HepG2 (cell line): ENCODE measurements at regions not wholly inside any gene's neighbourhood (a gene's known extent, or its start where the extent isn't known, plus 50 kb on each side); places are given as distances from the start of the nearest gene placed in this dataset.
A peak's percentile ranks its signal among the peaks of the same experiment; 100 is the strongest.

Experiments used
- ATAC-seq: fragments of 200-7000 bp; cut with Tn5 transposase; 3 replicates; pipeline ENCODE4 v1.9.1; 2020; ENCODE audit warnings: mild to moderate bottlenecking, moderate library complexity
- BruUV-seq: library from RNA; stranded (reverse); fragments of 400-500 nt; replicated peaks from 2 replicates; lab custom pipeline; 2021; lab: Mats Ljungman, UMichigan
- CTCF ChIA-PET: fragments of 300-600 bp; formaldehyde crosslinking; extraction: SDS; loops from one replicate; lab custom pipeline; 2021; ENCODE audit warnings: low total read pairs, inconsistent platforms, low intra/inter-chr PET ratio; lab: Yijun Ruan, JAX
- POLR2A ChIA-PET: fragments of 350-600 bp; sonication (Branson Sonifier 250); formaldehyde crosslinking; loops from one replicate; lab custom pipeline; 2020; ENCODE audit warnings: antibody characterized with exemption, inconsistent platforms; lab: Yijun Ruan, JAX
- DNase-seq: peaks from one replicate; pipeline ENCODE4 v3.0.0-alpha.2; 2015; ENCODE audit warnings: low spot score
- FAIRE-seq: peaks from 3 replicates; lab custom pipeline; 2011; peaks lifted over from hg19 to GRCh38; lab: Jason Lieb, UNC
- H2AFZ ChIP-seq: one replicate; pipeline ENCODE4 v1.6.1; 2011; ENCODE audit warnings: low read length, inconsistent platforms
- H3K27ac ChIP-seq: fragments of 300-600 bp; 3 replicates; pipeline ENCODE4 v1.8.0; 2011; ENCODE audit warnings: mixed run types, mild to moderate bottlenecking, mixed read lengths, low read length, inconsistent platforms; ENCODE audit not compliant: insufficient read depth; ENCODE audit errors: extremely low read length
- H3K27me3 ChIP-seq, 2 experiments: fragments of 200-600 bp in 1 of 2; 2 replicates in 1 of 2; 3 replicates in 1 of 2; pipeline versions ENCODE4 v1.6.0 to v1.8.0; 2011; ENCODE audit warnings: low read length in 2 of 2, mild to moderate bottlenecking in 2 of 2, moderate library complexity in 2 of 2, inconsistent platforms in 1 of 2; ENCODE audit not compliant: insufficient read depth in 2 of 2, control insufficient read depth in 1 of 2
- H3K36me3 ChIP-seq, 2 experiments: fragments of 200-600 bp in 1 of 2; replicated peaks in 1 of 2; 2 replicates in 1 of 2; 3 replicates in 1 of 2; pipeline versions ENCODE4 v1.5.1 to v1.8.0; 2011; ENCODE audit warnings: low read length in 2 of 2, inconsistent platforms in 1 of 2; ENCODE audit not compliant: insufficient read depth in 2 of 2, control insufficient read depth in 1 of 2
- H3K4me1 ChIP-seq: 2 replicates; pipeline ENCODE4 v1.5.1; 2012; ENCODE audit warnings: low read length, inconsistent platforms; ENCODE audit not compliant: insufficient read depth
- H3K4me2 ChIP-seq: 2 replicates; pipeline ENCODE4 v1.6.0; 2011; ENCODE audit warnings: low read depth, low read length, inconsistent platforms
- H3K4me3 ChIP-seq, 3 experiments: fragments of 200-600 bp in 1 of 3; sonication (generic), shearing (Covaris generic) in 1 of 3; replicated peaks in 1 of 3; 2 replicates each; pipeline ENCODE4 v1.5.1; 2011 to 2016; ENCODE audit warnings: low read length in 3 of 3, inconsistent platforms in 2 of 3, low read depth in 2 of 3, mild to moderate bottlenecking in 2 of 3, control low read depth in 1 of 3, mixed read lengths in 1 of 3; ENCODE audit not compliant: insufficient read depth in 1 of 3
- H3K79me2 ChIP-seq: one replicate; pipeline ENCODE4 v1.6.1; 2011; ENCODE audit warnings: low read length, inconsistent platforms; ENCODE audit not compliant: insufficient read depth
- H3K9ac ChIP-seq: 2 replicates; pipeline ENCODE4 v1.6.0; 2011; ENCODE audit warnings: mild to moderate bottlenecking, low read depth, low read length, inconsistent platforms; ENCODE audit not compliant: insufficient read depth
- H3K9me3 ChIP-seq: 2 replicates; pipeline ENCODE4 v1.5.1; 2012; ENCODE audit warnings: mild to moderate bottlenecking, low read length
- H4K20me1 ChIP-seq: 2 replicates; pipeline ENCODE4 v1.6.0; 2011; ENCODE audit warnings: inconsistent platforms, mild to moderate bottlenecking, low read length, moderate library complexity; ENCODE audit not compliant: insufficient read depth
- ATF7 ChIP-seq, 2 experiments: fragments of 450-650 bp in 1 of 2; sonication (generic) in 1 of 2; formaldehyde crosslinking in 1 of 2; IDR thresholded peaks; 2 replicates each; pipeline versions ENCODE4 v1.4.0 to v1.6.1; 2016 to 2020; ENCODE audit warnings: antibody characterized with exemption in 1 of 2, mild to moderate bottlenecking in 1 of 2, missing genetic modification reagents in 1 of 2
- CENPX ChIP-seq: sonication (generic); formaldehyde crosslinking; IDR thresholded peaks from 2 replicates; pipeline ENCODE4 v1.9.0; 2021; ENCODE audit warnings: mild to moderate bottlenecking, missing genetic modification reagents, moderate library complexity
- PLRG1 ChIP-seq: fragments of 450-650 bp; conservative IDR thresholded peaks from 2 replicates; pipeline ENCODE4 v1.6.1; 2016
- ZNF556 ChIP-seq: sonication (generic); formaldehyde crosslinking; IDR thresholded peaks from 2 replicates; pipeline ENCODE4 v1.4.0; 2020; ENCODE audit warnings: mild to moderate bottlenecking, missing genetic modification reagents, borderline replicate concordance
- ZNF619 ChIP-seq: sonication (generic); formaldehyde crosslinking; IDR thresholded peaks from 2 replicates; pipeline ENCODE4 v1.4.0; 2020; ENCODE audit warnings: mild to moderate bottlenecking, missing genetic modification reagents
- ZNF792 ChIP-seq: IDR thresholded peaks from 2 replicates; pipeline ENCODE4 v1.6.1; 2016
- WGBS: methylation state at CpG from one replicate; pipeline ENCODE4 v1.1.6; 2017; ENCODE audit warnings: low lambda C conversion rate; 5-methylcytosine and 5-hydroxymethylcytosine counted together
- in situ Hi-C: cut with HindIII; loops from 2 replicates; pipeline ENCODE4 v1.10.0; 2017; ENCODE audit warnings: low pct_unique_long_range_greater_than_20kb; ENCODE audit not compliant: extremely low pct_ligation_motif_present
- intact Hi-C: fragments of 100-400 bp; cut with micrococcal nuclease; formaldehyde crosslinking; loops from one replicate; pipeline ENCODE4 v1.10.0; 2022; ENCODE audit not compliant: unreplicated experiment
- TF ChIP-seq, protein P1 (sequence below): fragments of 450-650 bp; IDR thresholded peaks from 2 replicates; pipeline ENCODE4 v1.6.1; 2017
- TF ChIP-seq, protein P2 (sequence below): sonication (generic); formaldehyde crosslinking; IDR thresholded peaks from 2 replicates; pipeline ENCODE4 v1.8.0; 2022; ENCODE audit warnings: missing genetic modification reagents, low read depth, mild to moderate bottlenecking, borderline replicate concordance
- TF ChIP-seq, protein P3 (sequence below): sonication (generic); formaldehyde crosslinking; IDR thresholded peaks from 2 replicates; pipeline ENCODE4 v1.5.0; 2020; ENCODE audit warnings: missing genetic modification reagents, mild to moderate bottlenecking, borderline replicate concordance
- TF ChIP-seq, protein P4 (sequence below): sonication (generic); formaldehyde crosslinking; IDR thresholded peaks from 2 replicates; pipeline ENCODE4 v1.9.0; 2021; ENCODE audit warnings: missing genetic modification reagents, borderline replicate concordance

DNA sequence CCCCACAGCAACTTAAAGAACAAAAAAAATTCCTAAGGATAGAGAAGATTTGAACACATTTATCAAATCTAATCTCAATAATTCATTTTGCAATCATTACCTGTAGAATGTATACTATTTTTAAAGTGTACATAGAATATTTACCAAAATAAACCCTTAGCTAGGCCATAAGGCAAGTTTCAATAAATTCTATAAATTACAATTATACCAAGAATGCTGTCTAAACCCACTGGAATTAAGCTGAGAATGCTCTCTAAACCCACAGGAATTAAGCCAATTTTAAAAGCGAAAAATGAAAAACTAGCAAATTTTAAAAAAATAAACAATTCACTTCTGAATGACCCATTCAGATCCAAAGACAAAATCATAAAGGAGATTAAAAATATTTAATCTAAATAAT lies 540.4 kb upstream of the NBEA start (continued):
- TF ChIP-seq, protein P1, sequence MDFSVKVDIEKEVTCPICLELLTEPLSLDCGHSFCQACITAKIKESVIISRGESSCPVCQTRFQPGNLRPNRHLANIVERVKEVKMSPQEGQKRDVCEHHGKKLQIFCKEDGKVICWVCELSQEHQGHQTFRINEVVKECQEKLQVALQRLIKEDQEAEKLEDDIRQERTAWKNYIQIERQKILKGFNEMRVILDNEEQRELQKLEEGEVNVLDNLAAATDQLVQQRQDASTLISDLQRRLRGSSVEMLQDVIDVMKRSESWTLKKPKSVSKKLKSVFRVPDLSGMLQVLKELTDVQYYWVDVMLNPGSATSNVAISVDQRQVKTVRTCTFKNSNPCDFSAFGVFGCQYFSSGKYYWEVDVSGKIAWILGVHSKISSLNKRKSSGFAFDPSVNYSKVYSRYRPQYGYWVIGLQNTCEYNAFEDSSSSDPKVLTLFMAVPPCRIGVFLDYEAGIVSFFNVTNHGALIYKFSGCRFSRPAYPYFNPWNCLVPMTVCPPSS, result no peak

DNA sequence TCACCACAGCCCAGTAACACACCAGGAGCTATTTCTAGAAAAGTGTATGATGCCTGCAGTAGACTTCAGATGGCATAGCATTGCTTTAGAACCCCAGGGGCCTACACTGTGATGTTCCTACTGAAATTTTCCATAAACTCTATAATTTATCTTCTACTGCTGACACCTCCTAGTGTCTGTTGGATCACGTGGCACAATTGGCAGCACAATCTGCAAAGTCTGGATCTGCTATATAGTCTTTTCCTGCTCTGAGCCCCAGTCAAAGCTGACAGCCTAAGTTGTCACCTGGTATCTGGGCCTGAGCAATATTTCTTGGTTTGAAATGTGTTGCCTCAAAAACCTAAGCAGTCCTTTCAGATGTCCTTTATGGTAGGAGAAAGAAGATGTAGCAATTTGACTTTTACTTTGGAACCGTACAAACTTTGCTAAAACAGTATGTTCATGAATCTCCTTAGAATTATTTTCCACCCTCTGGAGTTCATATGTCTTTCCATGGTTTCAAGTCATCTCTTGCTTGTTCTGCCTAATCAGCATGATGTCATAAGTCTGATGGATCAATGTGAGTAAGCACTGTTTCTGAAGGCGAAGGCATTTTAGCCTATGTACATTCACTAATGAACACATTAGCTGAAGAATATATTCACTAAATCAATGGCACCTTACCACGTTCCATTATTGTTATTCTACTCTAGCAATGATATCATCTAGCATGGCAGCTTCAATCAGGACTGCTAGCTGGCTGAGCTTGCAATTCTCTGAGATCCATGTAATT lies 536.5 kb upstream of the NBEA start:
- Histone ChIP-seq H2AFZ (no peak overlapping the region), H3K27ac (no peak overlapping the region), H3K9ac (no peak overlapping the region), H3K27me3 (no peaks in the 10 kb centered on the region; a peak in 1 of 5 replicates), H3K4me1 (no peaks in the 10 kb centered on the region), H3K4me3 (no peak overlapping the region), H3K36me3 (no peaks in the 10 kb centered on the region), H3K9me3 (no peaks in the 10 kb centered on the region), H3K79me2 (no peaks in the 10 kb centered on the region), H4K20me1 (no peaks in the 10 kb centered on the region), H3K4me2 (no peak overlapping the region)
- CTCF ChIA-PET, result no interaction called here
- ATAC-seq (no peak), DNase-seq (no peak), FAIRE-seq (no peak)
- BruUV-seq, result no TSS peak
- POLR2A ChIA-PET, result no interaction called here
- intact Hi-C loops, result no loop called here
- TF ChIP-seq ATF7 (IDR thresholded peaks at IDR 0.05) (peak; percentile 36; the same call in 1 of the 2 replicates), ATF7 (CRISPR knock-in tag; IDR thresholded peaks at IDR 0.05) (no peak), CENPX (CRISPR knock-in tag) (no peak)
- 23% methylated on average over 4 of the region's 4 CpGs for WGBS
- in situ Hi-C loops, result no loop called here

DNA sequence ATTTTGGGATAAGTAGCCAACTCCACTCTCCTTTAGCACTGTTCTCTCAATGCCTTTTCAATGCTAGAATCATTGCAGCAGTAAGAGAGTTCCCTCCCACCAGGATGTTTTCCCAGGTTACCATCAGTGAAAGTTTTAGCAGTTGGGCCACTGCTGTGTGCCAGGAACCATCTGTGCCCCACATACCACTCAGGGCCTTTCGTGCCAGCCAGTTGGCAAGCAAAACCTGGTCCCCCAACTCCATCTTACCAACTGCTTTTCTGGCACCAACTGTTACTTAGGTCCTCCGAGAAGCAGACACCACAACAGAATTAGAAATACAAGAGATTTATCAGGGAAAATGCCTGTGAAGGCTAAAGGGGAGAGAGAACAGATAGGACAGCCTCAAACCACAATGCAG lies 533.4 kb upstream of the NBEA start:
- DNase-seq, result no peak
- 0% methylated on average over 2 of the region's 2 CpGs for WGBS
- in situ Hi-C loops (no loop called here), intact Hi-C loops (no loop called here)
- FAIRE-seq, result no peak
- Histone ChIP-seq H3K27me3 (no peaks in the 10 kb centered on the region), H3K36me3 (no peaks in the 10 kb centered on the region), H4K20me1 (no peaks in the 10 kb centered on the region), H3K4me3 (no peak overlapping the region), H3K9ac (no peak overlapping the region), H2AFZ (no peak overlapping the region), H3K27ac (no peak overlapping the region), H3K79me2 (no peaks in the 10 kb centered on the region), H3K4me1 (no peaks in the 10 kb centered on the region), H3K4me2 (no peak overlapping the region), H3K9me3 (no peaks in the 10 kb centered on the region)
- BruUV-seq, result no TSS peak
- ATAC-seq, result no peak
- POLR2A ChIA-PET, result no interaction called here
- CTCF ChIA-PET, result no interaction called here
- TF ChIP-seq, protein P2, sequence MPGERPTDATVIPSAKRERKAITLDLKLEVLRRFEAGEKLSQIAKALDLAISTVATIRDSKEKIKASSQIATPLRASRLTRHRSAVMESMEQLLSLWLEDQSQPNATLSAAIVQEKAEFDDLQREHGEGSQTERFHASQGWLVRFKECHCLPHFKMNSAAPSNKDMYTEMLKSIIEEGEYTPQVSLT (CRISPR knock-in tag), result no peak
- TF ChIP-seq ZNF619 (CRISPR knock-in tag) (no peak), ZNF792 (CRISPR knock-in tag) (no peak), PLRG1 (no peak), ZNF556 (CRISPR knock-in tag) (no peak)
- TF ChIP-seq, protein P3, sequence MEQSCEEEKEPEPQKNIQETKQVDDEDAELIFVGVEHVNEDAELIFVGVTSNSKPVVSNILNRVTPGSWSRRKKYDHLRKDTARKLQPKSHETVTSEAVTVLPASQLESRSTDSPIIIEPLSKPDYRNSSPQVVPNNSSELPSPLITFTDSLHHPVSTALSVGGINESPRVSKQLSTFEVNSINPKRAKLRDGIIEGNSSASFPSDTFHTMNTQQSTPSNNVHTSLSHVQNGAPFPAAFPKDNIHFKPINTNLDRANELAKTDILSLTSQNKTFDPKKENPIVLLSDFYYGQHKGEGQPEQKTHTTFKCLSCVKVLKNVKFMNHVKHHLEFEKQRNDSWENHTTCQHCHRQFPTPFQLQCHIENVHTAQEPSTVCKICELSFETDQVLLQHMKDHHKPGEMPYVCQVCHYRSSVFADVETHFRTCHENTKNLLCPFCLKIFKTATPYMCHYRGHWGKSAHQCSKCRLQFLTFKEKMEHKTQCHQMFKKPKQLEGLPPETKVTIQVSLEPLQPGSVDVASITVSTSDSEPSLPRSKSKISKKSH (CRISPR knock-in tag), result no peak
- TF ChIP-seq, protein P4, sequence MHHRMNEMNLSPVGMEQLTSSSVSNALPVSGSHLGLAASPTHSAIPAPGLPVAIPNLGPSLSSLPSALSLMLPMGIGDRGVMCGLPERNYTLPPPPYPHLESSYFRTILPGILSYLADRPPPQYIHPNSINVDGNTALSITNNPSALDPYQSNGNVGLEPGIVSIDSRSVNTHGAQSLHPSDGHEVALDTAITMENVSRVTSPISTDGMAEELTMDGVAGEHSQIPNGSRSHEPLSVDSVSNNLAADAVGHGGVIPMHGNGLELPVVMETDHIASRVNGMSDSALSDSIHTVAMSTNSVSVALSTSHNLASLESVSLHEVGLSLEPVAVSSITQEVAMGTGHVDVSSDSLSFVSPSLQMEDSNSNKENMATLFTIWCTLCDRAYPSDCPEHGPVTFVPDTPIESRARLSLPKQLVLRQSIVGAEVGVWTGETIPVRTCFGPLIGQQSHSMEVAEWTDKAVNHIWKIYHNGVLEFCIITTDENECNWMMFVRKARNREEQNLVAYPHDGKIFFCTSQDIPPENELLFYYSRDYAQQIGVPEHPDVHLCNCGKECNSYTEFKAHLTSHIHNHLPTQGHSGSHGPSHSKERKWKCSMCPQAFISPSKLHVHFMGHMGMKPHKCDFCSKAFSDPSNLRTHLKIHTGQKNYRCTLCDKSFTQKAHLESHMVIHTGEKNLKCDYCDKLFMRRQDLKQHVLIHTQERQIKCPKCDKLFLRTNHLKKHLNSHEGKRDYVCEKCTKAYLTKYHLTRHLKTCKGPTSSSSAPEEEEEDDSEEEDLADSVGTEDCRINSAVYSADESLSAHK (CRISPR knock-in tag), result no peak
